Colonic mucosa (tissue), 4 donors: ENCODE measurements at regions not wholly inside any gene's neighbourhood (a gene's known extent, or its start where the extent isn't known, plus 50 kb on each side); places are given as distances from the start of the nearest gene placed in this dataset.

Experiments used
- DNase-seq: peaks from one replicate; pipeline ENCODE4 v3.0.0-alpha.2; 2020
- H3K27ac ChIP-seq: fragments of 200-600 bp; one replicate; pipeline ENCODE4 v1.8.0; 2021
- H3K27me3 ChIP-seq: fragments of 200-600 bp; one replicate; pipeline ENCODE4 v1.8.0; 2021
- H3K36me3 ChIP-seq: fragments of 200-600 bp; one replicate; pipeline ENCODE4 v1.8.0; 2021
- H3K4me1 ChIP-seq: fragments of 200-600 bp; one replicate; pipeline ENCODE4 v1.8.0; 2021; ENCODE audit warnings: mild to moderate bottlenecking
- H3K4me3 ChIP-seq: fragments of 200-600 bp; one replicate; pipeline ENCODE4 v1.8.0; 2021
- H3K9ac ChIP-seq, 2 donors: one replicate each; pipeline ENCODE4 v1.7.0; 2013; ENCODE audit warnings: control low read depth in 2 of 2, low read depth in 2 of 2, low read length in 2 of 2
- H3K9me3 ChIP-seq: fragments of 200-600 bp; one replicate; pipeline ENCODE4 v1.8.0; 2021
- CTCF ChIP-seq: fragments of 200-600 bp; IDR thresholded peaks from one replicate; pipeline ENCODE4 v1.8.0; 2022; ENCODE audit warnings: antibody characterized with exemption, mild to moderate bottlenecking
- intact Hi-C: fragments of 100-400 bp; cut with DNase I; formaldehyde crosslinking; loops from one replicate; pipeline ENCODE4 v1.14.1; 2022
- donor health status: healthy.
- donor health status: DM: no; HTN: no; CAD: no.
- donor health status: DM: no; HTN: no; CAD: no.

DNA sequence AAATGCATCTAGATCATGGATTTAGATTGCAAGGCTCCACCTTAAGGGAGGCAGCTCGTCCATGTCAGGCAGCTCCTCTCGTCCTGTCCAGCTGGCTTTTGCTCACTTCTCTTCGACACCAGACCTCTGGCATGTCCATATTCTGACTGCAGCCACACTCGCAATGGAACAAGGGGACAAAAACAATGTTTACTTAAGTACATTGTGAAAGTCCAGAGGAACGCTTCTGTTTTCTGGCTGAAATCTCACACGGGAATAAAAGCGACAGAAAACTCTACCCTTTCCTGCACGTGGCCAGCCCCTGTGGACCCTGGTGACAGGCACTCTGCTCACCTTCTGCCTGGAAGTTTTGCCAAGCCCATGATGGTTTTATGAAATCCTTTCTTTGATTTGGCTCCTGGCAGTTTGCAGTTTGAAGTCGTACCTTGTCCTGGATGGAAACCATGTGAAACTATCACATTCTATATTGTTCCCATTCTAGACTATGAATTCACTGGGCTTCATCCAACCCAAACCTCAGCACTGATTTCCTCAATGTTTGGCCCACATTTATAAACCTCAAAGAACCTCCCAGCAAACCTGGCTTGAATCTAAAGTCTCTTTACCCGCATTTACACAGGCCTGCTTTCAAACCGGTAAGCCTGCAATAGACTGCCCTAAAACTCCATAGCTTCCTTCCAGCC lies 134.3 kb upstream of the PIEZO2 start:
- no peak for TF ChIP-seq CTCF
- Histone ChIP-seq H3K9ac (no peak overlapping the region), H3K9me3 (no peaks in the 10 kb centered on the region), H3K27me3 (no peaks in the 10 kb centered on the region), H3K4me3 (no peak overlapping the region), H3K4me1 (no peaks in the 10 kb centered on the region), H3K36me3 (no peaks in the 10 kb centered on the region), H3K27ac (no peak overlapping the region)
- DNase-seq: no peak
- intact Hi-C loops: no loop called here

- intact Hi-C loops: no loop called here
- H3K36me3 ChIP-seq: no peaks in the 10 kb centered on the region
- no peaks in the 10 kb centered on the region for H3K9me3 ChIP-seq
- DNase-seq: no peak
- no peaks in the 10 kb centered on the region for H3K27me3 ChIP-seq
- H3K27ac ChIP-seq: no peak overlapping the region
- H3K4me1 ChIP-seq: no peaks in the 10 kb centered on the region
- no peak overlapping the region for H3K4me3 ChIP-seq
- no peak for TF ChIP-seq CTCF
- no peak overlapping the region for H3K9ac ChIP-seq
Measured at GRCh38 chr18:11279461-11279860, 130.1 kb upstream of the PIEZO2 start.

- Histone ChIP-seq H3K4me3 (no peak overlapping the region), H3K36me3 (no peaks in the 10 kb centered on the region), H3K9me3 (no peaks in the 10 kb centered on the region), H3K27me3 (no peaks in the 10 kb centered on the region), H3K4me1 (no peaks in the 10 kb centered on the region), H3K27ac (no peak overlapping the region), H3K9ac (no peak overlapping the region)
- intact Hi-C loops: no loop called here
- TF ChIP-seq CTCF: no peak
- no peak for DNase-seq
Measured at GRCh38 chr18:11276678-11277077, 127.3 kb upstream of the PIEZO2 start.

DNA sequence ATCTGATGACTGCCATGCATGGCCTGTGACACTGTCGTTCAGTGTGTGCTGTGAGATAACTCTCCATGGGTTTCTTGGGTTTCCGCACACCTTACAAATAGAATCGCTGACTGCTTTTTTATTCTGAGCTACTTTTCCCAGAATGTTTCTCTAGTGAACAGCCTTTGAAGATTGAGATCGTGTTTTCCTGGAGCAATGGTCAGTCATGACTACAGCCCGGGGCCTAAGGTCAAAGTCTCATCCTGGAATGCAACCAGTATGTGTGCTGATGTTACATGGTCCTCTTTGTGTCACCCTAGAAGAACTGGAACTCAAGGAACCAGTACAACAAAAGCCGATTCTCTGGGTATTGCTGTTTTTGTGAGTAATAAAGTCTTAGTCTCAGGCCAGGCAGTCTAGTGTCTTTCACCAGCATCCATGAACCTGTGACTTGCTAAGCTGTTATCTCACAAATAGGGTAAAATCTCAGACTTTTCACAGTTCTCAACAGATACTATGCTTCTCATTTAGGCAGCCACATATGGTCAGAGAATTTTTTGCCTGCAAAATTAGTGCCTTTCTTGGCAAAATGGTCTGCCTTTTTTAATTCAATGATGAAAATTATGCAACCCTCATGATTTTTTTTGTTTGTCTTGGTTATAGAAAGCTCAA lies 124.9 kb upstream of the PIEZO2 start:
- Histone ChIP-seq H3K4me1 (no peaks in the 10 kb centered on the region), H3K9me3 (no peaks in the 10 kb centered on the region), H3K27ac (no peak overlapping the region), H3K27me3 (no peaks in the 10 kb centered on the region), H3K4me3 (no peak overlapping the region), H3K9ac (no peak overlapping the region), H3K36me3 (no peaks in the 10 kb centered on the region)
- intact Hi-C loops: no loop called here
- no peak for TF ChIP-seq CTCF
- DNase-seq: no peak

- no peak overlapping the region for H3K4me3 ChIP-seq
- no peaks in the 10 kb centered on the region for H3K27me3 ChIP-seq
- H3K36me3 ChIP-seq: no peaks in the 10 kb centered on the region
- H3K4me1 ChIP-seq: no peaks in the 10 kb centered on the region
- no peak for DNase-seq
- no peak for TF ChIP-seq CTCF
- no peak overlapping the region for H3K9ac ChIP-seq
- intact Hi-C loops: no loop called here
- no peak overlapping the region for H3K27ac ChIP-seq
- H3K9me3 ChIP-seq: no peaks in the 10 kb centered on the region
Measured at GRCh38 chr18:11272516-11272915, 123.1 kb upstream of the PIEZO2 start.
